ENCODE measurements at regions not wholly inside any gene's neighbourhood (a gene's known extent, or its start where the extent isn't known, plus 50 kb on each side); places are given as distances from the start of the nearest gene placed in this dataset.

- no peaks in the 10 kb centered on the region for H4K20me1 ChIP-seq (ENCODE audit: insufficient read depth)
- CTCF ChIA-PET: interaction anchor here (0.8 to 1.1 kb wide), 2 partner anchors 43 to 268 kb away, joined by 3 to 4 read pairs; no protein-coding TSS in a partner anchor
- no peak overlapping the region for H3K4me2 ChIP-seq
- no peak overlapping the region for H3K4me3 ChIP-seq (ENCODE audit: low read depth in 2 of 2, low read length in 1 of 2)
- peaks cover 6% of the 10 kb centered on the region for H3F3A ChIP-seq (replicated peaks; ENCODE audit: insufficient read depth)
- H3K36me3 ChIP-seq (replicated peaks in 1 of 2; ENCODE audit: control insufficient read depth in 1 of 2, insufficient read depth in 2 of 2, low read length in 1 of 2): no peaks in the 10 kb centered on the region
- 43% methylated on average over 2 of the region's 3 CpGs for whole genome bisulfite sequencing (ENCODE audit: low lambda C conversion rate)
- no peak overlapping the region for H3K9ac ChIP-seq
- H3K79me2 ChIP-seq (ENCODE audit: insufficient read depth): no peaks in the 10 kb centered on the region
- TF ChIP-seq JUND (IDR thresholded peaks at IDR 0.05) (no peak), FOXJ3 (CRISPR knock-in tag; IDR thresholded peaks at IDR 0.05) (no peak), ELF1 (IDR thresholded peaks at IDR 0.05) (no peak), TAF1 (IDR thresholded peaks at IDR 0.05; ENCODE audit: borderline replicate concordance, low read depth, low read length) (no peak), GABPA (IDR thresholded peaks at IDR 0.05; ENCODE audit: low read depth) (no peak), POLR2AphosphoS5 (IDR thresholded peaks at IDR 0.05; ENCODE audit: low read depth, low read length) (no peak), EZH2phosphoT487 (IDR thresholded peaks at IDR 0.05; ENCODE audit: borderline replicate concordance, low read depth) (no peak), CHD2 (IDR thresholded peaks at IDR 0.05; ENCODE audit: low read length, partially characterized antibody) (no peak), IRF3 (IDR thresholded peaks at IDR 0.05; ENCODE audit: low read depth, low read length) (no peak), CTCF (IDR thresholded peaks at IDR 0.05) (no peak), TEAD4 (IDR thresholded peaks at IDR 0.05; ENCODE audit: borderline replicate concordance, insufficient read depth) (no peak), EP300 (IDR thresholded peaks at IDR 0.05; ENCODE audit: borderline replicate concordance in 1 of 2, low read depth in 1 of 2, low read length in 1 of 2) (no peak), YY1 (IDR thresholded peaks at IDR 0.05; ENCODE audit: low read depth) (no peak), RXRA (IDR thresholded peaks at IDR 0.05; ENCODE audit: borderline replicate concordance, low read depth) (no peak), FOXM1 (IDR thresholded peaks at IDR 0.05; ENCODE audit: low read depth) (no peak), FOSL2 (IDR thresholded peaks at IDR 0.05; ENCODE audit: borderline replicate concordance, low read depth) (no peak), MAX (IDR thresholded peaks at IDR 0.05; ENCODE audit: low read depth) (no peak), USF1 (IDR thresholded peaks at IDR 0.05; ENCODE audit: borderline replicate concordance, low read depth) (no peak)
- POLR2A ChIA-PET: no interaction called here
- H2AFZ ChIP-seq (ENCODE audit: low read depth): no peak overlapping the region
- H3K27ac ChIP-seq (ENCODE audit: low read depth in 2 of 2, low read length in 1 of 2): no peak overlapping the region
- DNase-seq: no peak
- no peaks in the 10 kb centered on the region for H3K27me3 ChIP-seq (ENCODE audit: insufficient read depth)
- no peaks in the 10 kb centered on the region; a peak in 1 of 4 replicates for H3K4me1 ChIP-seq (ENCODE audit: control insufficient read depth in 1 of 2, insufficient read depth in 2 of 2, low read depth in 1 of 2, low read length in 1 of 2)
- H3K9me3 ChIP-seq: no peaks in the 10 kb centered on the region
- H3K9me2 ChIP-seq: no peaks in the 10 kb centered on the region
These were observed 91.7 kb upstream of the ELOVL5 start for GRCh38 chr6:53440336-53440945.
